ENCODE measurements at regions not wholly inside any gene's neighbourhood (a gene's known extent, or its start where the extent isn't known, plus 50 kb on each side); places are given as distances from the start of the nearest gene placed in this dataset.

- Histone ChIP-seq H3K9me3 (no peaks in the 10 kb centered on the region), H3K27me3 (no peaks in the 10 kb centered on the region), H3K4me3 (no peak overlapping the region), H3K36me3 (no peaks in the 10 kb centered on the region), H3K27ac (no peak overlapping the region), H3K4me1 (peaks cover 0 to 4% (median 1%) of the 10 kb centered on the region in 4 donors)
- no peak for TF ChIP-seq POLR2A (IDR thresholded peaks at IDR 0.05)
- no peak for TF ChIP-seq CTCF (IDR thresholded peaks at IDR 0.05)
- WGBS (ENCODE audit: insufficient coverage, low coverage, low lambda C conversion rate, missing lambda C conversion rate): 91% methylated on average over 5 of the region's 8 CpGs
- DNase-seq (no peak), ATAC-seq (no peak)
- intact Hi-C loops (cut with DNase I): no loop called here
These were observed 101.8 kb upstream of the ZMIZ1 start for GRCh38 chr10:78966844-78967488.

GRCh38 chr10:78968300-78968942 lies 100.3 kb upstream of the ZMIZ1 start:
- 86% methylated on average over 2 of the region's 9 CpGs for WGBS (ENCODE audit: insufficient coverage, low coverage, low lambda C conversion rate, missing lambda C conversion rate)
- ATAC-seq: no peak
- TF ChIP-seq POLR2A (IDR thresholded peaks at IDR 0.05) (no peak), CTCF (IDR thresholded peaks at IDR 0.05) (no peak)

GRCh38 chr10:78968943-78969342 lies 99.8 kb upstream of the ZMIZ1 start:
- Histone ChIP-seq H3K9me3 (no peaks in the 10 kb centered on the region), H3K4me3 (no peak overlapping the region), H3K4me1 (peaks cover 3 to 19% (median 11%) of the 10 kb centered on the region in 4 donors), H3K27me3 (no peaks in the 10 kb centered on the region), H3K36me3 (no peaks in the 10 kb centered on the region), H3K27ac (no peak overlapping the region)
- intact Hi-C loops (cut with DNase I): no loop called here
- TF ChIP-seq CTCF (IDR thresholded peaks at IDR 0.05) (no peak), POLR2A (IDR thresholded peaks at IDR 0.05) (no peak)
- DNase-seq: no peak
- no CpG with 5 or more reads among the region's 3 CpGs for WGBS (ENCODE audit: insufficient coverage, low coverage, low lambda C conversion rate, missing lambda C conversion rate)
- no peak for ATAC-seq

More at GRCh38 chr10:78968300-78968942, 100.3 kb upstream of the ZMIZ1 start:
- Histone ChIP-seq H3K9me3 (no peaks in the 10 kb centered on the region), H3K4me3 (no peak overlapping the region), H3K4me1 (peaks cover 3 to 19% (median 11%) of the 10 kb centered on the region in 4 donors), H3K27me3 (no peaks in the 10 kb centered on the region), H3K27ac (no peak overlapping the region), H3K36me3 (no peaks in the 10 kb centered on the region)
- intact Hi-C loops (cut with DNase I): no loop called here
- no peak for DNase-seq

GRCh38 chr10:78969719-78970118 lies 99.0 kb upstream of the ZMIZ1 start:
- DNase-seq (no peak), ATAC-seq (no peak)
- Histone ChIP-seq H3K4me3 (no peak overlapping the region), H3K4me1 (peaks cover 3 to 26% (median 17%) of the 10 kb centered on the region in 4 donors), H3K36me3 (no peaks in the 10 kb centered on the region), H3K27me3 (no peaks in the 10 kb centered on the region), H3K27ac (no peak overlapping the region), H3K9me3 (no peaks in the 10 kb centered on the region)
- no peak for TF ChIP-seq POLR2A (IDR thresholded peaks at IDR 0.05)
- 87% methylated on average over 3 of the region's 10 CpGs for WGBS (ENCODE audit: insufficient coverage, low coverage, low lambda C conversion rate, missing lambda C conversion rate)
- intact Hi-C loops (cut with DNase I): no loop called here

GRCh38 chr10:78970261-78970660 lies 98.5 kb upstream of the ZMIZ1 start:
- Histone ChIP-seq H3K27me3 (no peaks in the 10 kb centered on the region), H3K4me3 (no peak overlapping the region), H3K4me1 (peaks cover 3 to 26% (median 20%) of the 10 kb centered on the region in 4 donors), H3K36me3 (no peaks in the 10 kb centered on the region), H3K9me3 (no peaks in the 10 kb centered on the region), H3K27ac (no peak overlapping the region)
- ATAC-seq (no peak), DNase-seq (no peak)
- TF ChIP-seq CTCF (IDR thresholded peaks at IDR 0.05): no peak
- TF ChIP-seq POLR2A (IDR thresholded peaks at IDR 0.05): no peak
- WGBS (ENCODE audit: insufficient coverage, low coverage, low lambda C conversion rate, missing lambda C conversion rate): 75% methylated on average over 9 of the region's 10 CpGs
- intact Hi-C loops (cut with DNase I): no loop called here

Measured in right lobe of liver (tissue), 6 donors.